ENCODE measurements at regions not wholly inside any gene's neighbourhood (a gene's known extent, or its start where the extent isn't known, plus 50 kb on each side); places are given as distances from the start of the nearest gene placed in this dataset.

DNA sequence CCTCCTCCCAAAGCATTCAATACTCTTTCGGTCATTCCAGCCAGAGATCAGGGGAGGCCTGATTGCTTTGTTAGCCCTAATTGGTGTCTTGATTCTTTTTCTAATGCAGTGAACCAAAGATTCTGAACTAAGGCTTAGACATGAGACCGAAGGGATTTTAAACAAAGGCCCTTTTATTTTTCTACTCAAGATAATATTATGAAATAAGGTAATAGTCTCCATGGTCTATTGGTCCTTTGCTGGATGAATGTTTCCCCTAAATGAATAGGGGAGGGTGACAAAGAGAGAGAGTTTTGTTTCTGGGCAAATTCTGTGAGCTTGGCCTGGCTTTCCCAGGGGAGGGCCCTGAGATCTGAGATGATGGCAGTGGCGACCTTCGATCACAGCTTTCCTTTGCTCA lies 449.1 kb downstream of the TYW1 start:
- TF ChIP-seq CTCF (IDR thresholded peaks at IDR 0.05; ENCODE audit: low read length, missing control alignments) = no peak
- DNase-seq (ENCODE audit: low read depth) = no peak
- H3K4me3 ChIP-seq (replicated peaks; ENCODE audit: low read depth, low read length) = no peak overlapping the region

GRCh38 chr7:67447297-67447696 lies 450.7 kb downstream of the TYW1 start:
- no peak for DNase-seq (ENCODE audit: low read depth)
- H3K4me3 ChIP-seq (replicated peaks; ENCODE audit: low read depth, low read length) = no peak overlapping the region
- no peak for TF ChIP-seq CTCF (IDR thresholded peaks at IDR 0.05; ENCODE audit: low read length, missing control alignments)

DNA sequence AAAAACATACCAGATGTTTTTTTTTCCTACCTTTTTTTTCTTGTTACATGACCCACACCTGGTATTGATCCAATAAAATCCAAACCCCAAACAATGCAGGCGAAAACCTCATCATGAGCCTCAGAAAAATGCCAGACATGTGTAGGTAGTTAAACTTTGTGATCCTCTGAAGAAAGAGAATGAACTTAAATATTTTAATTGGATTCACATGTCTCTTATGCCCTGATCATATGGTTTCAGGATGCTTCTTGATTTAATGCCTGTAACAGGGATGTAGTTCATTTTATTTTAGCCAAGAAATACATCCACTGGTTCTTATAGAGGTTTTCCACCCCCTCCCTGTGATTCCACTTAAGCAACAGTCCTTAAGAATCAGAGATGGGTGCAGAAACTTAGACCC lies 451.6 kb downstream of the TYW1 start:
- TF ChIP-seq CTCF (IDR thresholded peaks at IDR 0.05; ENCODE audit: low read length, missing control alignments) = no peak
- DNase-seq (ENCODE audit: low read depth) = no peak
- H3K4me3 ChIP-seq (replicated peaks; ENCODE audit: low read depth, low read length) = no peak overlapping the region

GRCh38 chr7:67450171-67450570 lies 453.5 kb downstream of the TYW1 start:
- no peak for DNase-seq (ENCODE audit: low read depth)
- no peak for TF ChIP-seq CTCF (IDR thresholded peaks at IDR 0.05; ENCODE audit: low read length, missing control alignments)
- no peak overlapping the region for H3K4me3 ChIP-seq (replicated peaks; ENCODE audit: low read depth, low read length)

- DNase-seq (ENCODE audit: low read depth) = no peak
- no peak overlapping the region for H3K4me3 ChIP-seq (replicated peaks; ENCODE audit: low read depth, low read length)
- TF ChIP-seq CTCF (IDR thresholded peaks at IDR 0.05; ENCODE audit: low read length, missing control alignments) = no peak
Observed at GRCh38 chr7:67451306-67451705, 454.7 kb downstream of the TYW1 start.

DNA sequence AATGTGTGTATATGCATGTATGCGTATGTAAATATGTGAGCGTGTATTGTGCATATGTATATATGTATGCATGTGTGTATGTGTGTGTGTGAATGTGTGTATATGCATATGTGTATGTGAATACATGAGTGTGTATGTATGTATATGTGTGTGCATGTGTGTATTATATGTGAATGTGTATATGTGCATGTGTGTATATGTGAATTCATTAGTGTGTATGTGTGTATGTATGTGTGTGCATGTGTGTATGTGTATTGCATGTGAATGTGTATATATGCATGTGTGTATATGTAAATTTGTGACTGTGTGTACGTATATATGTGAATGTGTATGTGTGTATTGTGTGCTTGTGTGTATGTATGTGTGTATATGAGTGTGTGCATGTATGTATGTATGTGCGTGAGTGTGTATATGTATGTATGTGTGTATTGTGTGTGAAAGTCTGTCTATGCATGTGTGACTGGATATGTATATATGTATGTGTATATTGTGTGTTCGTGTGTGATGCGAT lies 455.9 kb downstream of the TYW1 start:
- no peak for TF ChIP-seq CTCF (IDR thresholded peaks at IDR 0.05; ENCODE audit: low read length, missing control alignments)
- no peak for DNase-seq (ENCODE audit: low read depth)
- no peak overlapping the region for H3K4me3 ChIP-seq (replicated peaks; ENCODE audit: low read depth, low read length)

DNA sequence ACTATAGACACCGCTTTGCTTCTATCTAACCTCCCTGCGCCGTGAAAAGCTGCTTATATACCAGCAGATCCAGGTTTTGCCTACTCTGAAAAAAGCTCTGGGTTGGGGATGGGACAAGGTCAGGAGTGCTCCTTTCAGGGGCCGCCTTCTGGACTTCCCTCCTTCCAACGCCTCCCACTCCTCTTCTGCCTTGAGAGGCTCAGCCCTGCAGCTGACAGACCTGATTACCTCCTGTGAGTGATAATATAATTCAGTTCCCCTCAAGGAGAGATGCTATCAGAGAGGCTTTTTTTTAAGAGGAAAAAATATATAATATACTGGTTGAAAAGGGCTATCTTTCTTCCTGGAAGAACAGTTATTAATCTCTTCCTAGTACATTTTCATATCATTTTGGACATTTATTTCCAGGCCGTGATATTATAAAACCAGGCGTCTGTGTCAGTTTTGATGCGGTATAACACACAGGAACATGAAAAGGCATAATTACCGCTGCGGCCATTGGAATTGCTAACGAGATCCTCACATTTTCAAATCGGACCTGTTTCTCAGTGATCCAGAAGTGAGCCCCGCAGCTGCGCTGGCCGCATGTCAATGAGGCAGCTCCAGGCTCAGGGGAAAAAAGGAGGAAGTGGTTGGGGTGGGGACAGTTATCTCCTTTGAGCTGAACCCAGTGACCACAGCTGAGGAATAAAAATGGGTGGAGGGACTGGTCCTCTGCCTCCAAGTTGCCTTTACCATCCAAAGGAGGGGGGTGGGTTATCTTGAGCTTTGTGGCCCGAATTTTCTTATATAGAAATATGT lies 457.1 kb downstream of the TYW1 start:
- TF ChIP-seq CTCF (IDR thresholded peaks at IDR 0.05; ENCODE audit: low read length, missing control alignments) = no peak
- H3K4me3 ChIP-seq (replicated peaks; ENCODE audit: low read depth, low read length) = no peak overlapping the region
- no peak for DNase-seq (ENCODE audit: low read depth)
